Right lobe of liver (tissue), 6 donors: ENCODE measurements at regions not wholly inside any gene's neighbourhood (a gene's known extent, or its start where the extent isn't known, plus 50 kb on each side); places are given as distances from the start of the nearest gene placed in this dataset.

Source experiments
- ATAC-seq, 4 donors: fragments of 200-7000 bp; cut with Tn5 transposase; one replicate each; pipeline ENCODE4 v1.9.1; 2020; ENCODE audit warnings: mild to moderate bottlenecking in 4 of 4, moderate library complexity in 4 of 4
- DNase-seq, 3 donors: peaks; one replicate each; pipeline ENCODE4 v3.0.0-alpha.2; 2020
- H3K27ac ChIP-seq, 3 donors: fragments of 200-600 bp; one replicate each; pipeline ENCODE4 v1.8.0; 2022
- H3K27me3 ChIP-seq, 2 donors: fragments of 200-600 bp; one replicate each; pipeline ENCODE4 v1.8.0; 2022
- H3K36me3 ChIP-seq, 4 donors: fragments of 200-600 bp; sonication (generic) in 1 of 4; one replicate each; pipeline versions ENCODE4 v1.5.1 to v1.8.0; 2017 to 2022; ENCODE audit warnings: control low read depth in 1 of 4
- H3K4me1 ChIP-seq, 4 donors: fragments of 200-600 bp; sonication (generic) in 1 of 4; one replicate each; pipeline versions ENCODE4 v1.5.1 to v1.8.0; 2017 to 2022; ENCODE audit warnings: control low read depth in 1 of 4
- H3K4me3 ChIP-seq, 3 donors: fragments of 200-600 bp; one replicate each; pipeline ENCODE4 v1.8.0; 2022
- H3K9me3 ChIP-seq, 4 donors: fragments of 200-600 bp; sonication (generic) in 1 of 4; one replicate each; pipeline versions ENCODE4 v1.5.1 to v1.8.0; 2017 to 2022; ENCODE audit warnings: control low read depth in 1 of 4
- CTCF ChIP-seq, 4 donors: fragments of 200-600 bp in 3 of 4; fragments of 450-650 bp in 1 of 4; IDR thresholded peaks; one replicate each; pipeline versions ENCODE4 v1.5.1 to v1.8.0; 2016 to 2022; ENCODE audit warnings: antibody characterized with exemption in 4 of 4, mild to moderate bottlenecking in 2 of 4
- POLR2A ChIP-seq: fragments of 450-650 bp; IDR thresholded peaks from one replicate; pipeline ENCODE4 v1.6.1; 2017; ENCODE audit warnings: antibody characterized with exemption, mild to moderate bottlenecking
- WGBS: methylation state at CpG from one replicate; pipeline ENCODE4 v1.1.6; 2018; ENCODE audit warnings: low coverage, low lambda C conversion rate; ENCODE audit not compliant: insufficient coverage; ENCODE audit errors: missing lambda C conversion rate; 5-methylcytosine and 5-hydroxymethylcytosine counted together
- intact Hi-C, 2 donors: fragments of 100-400 bp; cut with DNase I; formaldehyde crosslinking; loops; one replicate each; pipeline versions ENCODE4 v1.11.2 to v1.14.1; 2022
- donor health status: DM: no; HTN: yes; CAD: no.
- donor health status: DM: no; HTN: no; CAD: no.
- donor health status: DM: no; HTN: no; CAD: no.
- donor health status: DM: no; HTN: yes; CAD: no.
- donor health status: DM: no; HTN: yes; CAD: no.

DNA sequence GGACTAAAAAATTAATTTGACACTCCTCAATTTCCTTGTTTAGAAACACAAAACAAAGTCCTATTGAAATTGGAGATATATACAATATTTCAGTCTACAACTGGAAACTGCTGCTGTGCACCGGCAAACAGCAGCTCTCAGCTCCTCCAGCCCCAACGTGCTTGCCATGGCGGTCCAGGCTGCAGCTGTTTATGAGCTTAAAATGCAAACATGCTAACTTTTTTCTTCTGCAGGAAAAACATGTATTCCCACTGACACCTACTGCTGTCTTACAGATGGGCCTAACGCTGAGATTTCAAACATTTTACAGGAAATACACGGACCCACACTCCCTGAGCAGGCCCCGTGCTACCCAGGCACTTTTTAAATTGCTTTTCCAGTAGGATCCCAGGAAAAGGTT, 195.5 kb downstream of the BCL11A start:
- intact Hi-C loops: no loop called here

GRCh38 chr2:60356346-60356745, 197.1 kb downstream of the BCL11A start:
- Histone ChIP-seq H3K4me1 (no peaks in the 10 kb centered on the region), H3K9me3 (no peaks in the 10 kb centered on the region), H3K27me3 (no peaks in the 10 kb centered on the region), H3K27ac (no peak overlapping the region), H3K36me3 (no peaks in the 10 kb centered on the region), H3K4me3 (no peak overlapping the region)
- ATAC-seq (no peak), DNase-seq (no peak)
- WGBS: 71% methylated on average over 5 of the region's 5 CpGs
- TF ChIP-seq POLR2A: no peak
- TF ChIP-seq CTCF (IDR thresholded peaks at IDR 0.05): no peak
- intact Hi-C loops: no loop called here

More for the DNA sequence above, 195.5 kb downstream of the BCL11A start:
- WGBS: 70% methylated on average over 2 of the region's 6 CpGs
- Histone ChIP-seq H3K27ac (no peak overlapping the region), H3K4me1 (no peaks in the 10 kb centered on the region), H3K27me3 (no peaks in the 10 kb centered on the region), H3K36me3 (no peaks in the 10 kb centered on the region), H3K4me3 (no peak overlapping the region), H3K9me3 (no peaks in the 10 kb centered on the region)
- ATAC-seq (no peak), DNase-seq (no peak)
- TF ChIP-seq POLR2A (no peak), CTCF (IDR thresholded peaks at IDR 0.05) (no peak)

DNA sequence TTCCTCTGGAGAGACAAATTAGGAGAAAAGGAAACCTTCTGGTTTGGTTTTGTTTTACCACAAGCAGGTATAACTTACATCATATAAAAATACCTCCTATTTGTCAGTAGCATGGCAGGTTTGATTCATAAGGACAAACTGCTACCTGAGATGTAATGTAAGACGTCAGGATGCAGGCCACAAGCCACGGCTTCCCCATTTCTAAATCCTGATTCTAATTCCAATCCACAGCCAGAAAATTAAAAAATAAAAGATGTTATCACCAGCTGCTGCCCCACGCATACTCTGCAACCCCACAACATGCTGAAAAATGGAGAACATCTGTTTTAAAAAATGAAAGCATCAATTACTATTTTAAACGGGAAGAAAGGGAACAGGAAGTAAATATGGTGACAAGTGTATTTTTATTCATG, 197.6 kb downstream of the BCL11A start:
- Histone ChIP-seq H3K4me1 (no peaks in the 10 kb centered on the region), H3K27ac (no peak overlapping the region), H3K9me3 (no peaks in the 10 kb centered on the region), H3K4me3 (no peak overlapping the region), H3K27me3 (no peaks in the 10 kb centered on the region), H3K36me3 (no peaks in the 10 kb centered on the region)
- intact Hi-C loops: no loop called here
- TF ChIP-seq CTCF (IDR thresholded peaks at IDR 0.05) (no peak), POLR2A (no peak)
- 51% methylated on average over 4 of the region's 4 CpGs for WGBS
- no peak for ATAC-seq
- DNase-seq: no peak

DNA sequence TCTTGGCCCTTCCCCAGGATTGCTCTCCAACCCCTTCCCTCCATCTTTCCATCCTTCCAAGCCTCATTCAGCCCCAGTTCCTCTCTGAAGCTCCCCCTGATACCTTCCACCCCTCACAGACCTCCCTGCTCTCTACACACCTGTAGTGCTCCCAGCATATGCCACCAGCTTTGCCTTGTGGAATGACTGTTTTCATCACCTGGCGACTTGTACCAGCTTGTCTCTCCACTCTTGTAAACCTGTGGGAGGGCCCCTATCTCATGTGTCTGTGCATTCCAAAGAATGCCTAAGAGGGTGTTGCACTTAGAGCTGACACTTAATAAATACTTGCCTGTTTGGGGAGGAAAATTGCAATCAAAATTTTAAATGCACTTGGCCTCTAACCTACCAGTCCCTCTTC, 198.7 kb downstream of the BCL11A start:
- ATAC-seq: no peak
- intact Hi-C loops: no loop called here
- no peaks in the 10 kb centered on the region for H3K36me3 ChIP-seq
- 47% methylated on average over 1 of the region's 1 CpG for WGBS
- H3K27me3 ChIP-seq: no peaks in the 10 kb centered on the region
- DNase-seq: no peak
- no peak overlapping the region for H3K4me3 ChIP-seq
- H3K4me1 ChIP-seq: no peaks in the 10 kb centered on the region
- H3K27ac ChIP-seq: no peak overlapping the region
- no peaks in the 10 kb centered on the region for H3K9me3 ChIP-seq
- TF ChIP-seq CTCF (IDR thresholded peaks at IDR 0.05) (no peak), POLR2A (no peak)

DNA sequence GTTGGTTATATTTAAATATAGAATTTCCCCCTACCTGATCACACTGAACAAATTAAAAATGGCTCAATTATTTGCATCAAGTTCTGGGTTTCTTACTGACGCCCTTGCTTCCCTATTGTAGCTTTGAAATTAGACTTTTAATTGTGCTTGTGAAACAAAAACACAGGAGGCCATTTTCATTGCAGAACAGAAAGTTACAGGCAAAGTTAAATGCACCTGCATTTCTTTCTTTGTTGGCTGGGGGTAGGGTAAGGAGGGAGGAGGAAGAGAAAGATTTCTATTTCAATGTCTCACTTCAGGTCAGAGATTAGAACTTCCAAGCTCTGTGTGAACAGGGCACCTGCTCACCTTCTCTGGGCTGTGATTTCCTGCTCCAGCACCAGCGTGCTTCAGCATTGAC, 199.6 kb downstream of the BCL11A start:
- no peak for DNase-seq
- no peaks in the 10 kb centered on the region for H3K4me1 ChIP-seq
- H3K9me3 ChIP-seq: no peaks in the 10 kb centered on the region
- no peaks in the 10 kb centered on the region for H3K27me3 ChIP-seq
- no peak for ATAC-seq
- H3K4me3 ChIP-seq: no peak overlapping the region
- 53% methylated on average over 1 of the region's 2 CpGs for WGBS
- TF ChIP-seq CTCF (IDR thresholded peaks at IDR 0.05) (no peak), POLR2A (no peak)
- intact Hi-C loops: no loop called here
- H3K27ac ChIP-seq: no peak overlapping the region
- no peaks in the 10 kb centered on the region for H3K36me3 ChIP-seq
